GM23248 (cell line): ENCODE measurements at regions not wholly inside any gene's neighbourhood (a gene's known extent, or its start where the extent isn't known, plus 50 kb on each side); places are given as distances from the start of the nearest gene placed in this dataset.

Experiments used
- DNase-seq: peaks from one replicate; pipeline ENCODE4 v3.0.0-alpha.2; 2015
- H2AFZ ChIP-seq: fragments of 200-600 bp; sonication (generic); 2 replicates; pipeline ENCODE4 v1.6.1; 2016; ENCODE audit warnings: antibody characterized with exemption
- H3F3A ChIP-seq: fragments of 200-600 bp; sonication (generic); 2 replicates; pipeline ENCODE4 v1.6.1; 2016; ENCODE audit warnings: mild to moderate bottlenecking, antibody characterized with exemption, mixed run types; ENCODE audit not compliant: insufficient read depth
- H3K27ac ChIP-seq: fragments of 200-600 bp; sonication (generic); 2 replicates; pipeline ENCODE4 v1.5.1; 2016; ENCODE audit warnings: mild to moderate bottlenecking
- H3K27me3 ChIP-seq: fragments of 200-600 bp; sonication (generic); replicated peaks from 2 replicates; pipeline ENCODE4 v1.6.1; 2016; ENCODE audit warnings: mild to moderate bottlenecking; ENCODE audit not compliant: insufficient read depth
- H3K36me3 ChIP-seq: fragments of 200-600 bp; sonication (generic); 2 replicates; pipeline ENCODE4 v1.6.1; 2016; ENCODE audit warnings: low read depth, mild to moderate bottlenecking
- H3K4me1 ChIP-seq: fragments of 200-600 bp; sonication (generic); 2 replicates; pipeline ENCODE4 v1.6.1; 2016; ENCODE audit warnings: mild to moderate bottlenecking; ENCODE audit not compliant: insufficient read depth
- H3K4me2 ChIP-seq: fragments of 200-600 bp; sonication (generic); one replicate; pipeline ENCODE4 v1.6.1; 2016; ENCODE audit warnings: mild to moderate bottlenecking; ENCODE audit not compliant: unreplicated experiment
- H3K4me3 ChIP-seq: fragments of 200-600 bp; sonication (generic); 2 replicates; pipeline ENCODE4 v1.5.1; 2016; ENCODE audit warnings: mild to moderate bottlenecking
- H3K79me2 ChIP-seq: fragments of 200-600 bp; sonication (generic); 2 replicates; pipeline ENCODE4 v1.6.1; 2016; ENCODE audit warnings: mild to moderate bottlenecking; ENCODE audit not compliant: insufficient read depth
- H3K9ac ChIP-seq: fragments of 200-600 bp; sonication (generic); 2 replicates; pipeline ENCODE4 v1.6.1; 2016; ENCODE audit warnings: mild to moderate bottlenecking
- H3K9me2 ChIP-seq: fragments of 200-600 bp; sonication (generic); 2 replicates; pipeline ENCODE4 v1.6.1; 2016; ENCODE audit warnings: mixed run types, mild to moderate bottlenecking, moderate library complexity; ENCODE audit not compliant: insufficient read depth
- H3K9me3 ChIP-seq: fragments of 200-600 bp; sonication (generic); one replicate; pipeline ENCODE4 v1.6.1; 2017; ENCODE audit warnings: low read depth
- H4K20me1 ChIP-seq: fragments of 200-600 bp; sonication (generic); 2 replicates; pipeline ENCODE4 v1.6.0; 2016; ENCODE audit not compliant: insufficient read depth
- EZH2 ChIP-seq: fragments of 200-600 bp; sonication (generic); IDR thresholded peaks from 2 replicates; pipeline ENCODE4 v1.6.1; 2018; ENCODE audit warnings: antibody characterized with exemption, mild to moderate bottlenecking; ENCODE audit not compliant: insufficient read depth, poor library complexity, severe bottlenecking
- EZH2phosphoT487 ChIP-seq: fragments of 200-600 bp; sonication (generic); IDR thresholded peaks from 2 replicates; pipeline ENCODE4 v1.6.1; 2018; ENCODE audit warnings: antibody characterized with exemption, moderate library complexity, mild to moderate bottlenecking, low read depth; ENCODE audit not compliant: insufficient read depth
- WGBS, 2 experiments: methylation state at CpG; one replicate each; pipeline ENCODE4 v1.1.6; 2015 to 2017; ENCODE audit warnings: low lambda C conversion rate in 2 of 2, low coverage in 1 of 2; ENCODE audit errors: missing lambda C conversion rate in 2 of 2; 5-methylcytosine and 5-hydroxymethylcytosine counted together
- in situ Hi-C: fragments of 300-500 bp; cut with MboI; formaldehyde crosslinking; loops from 2 replicates; pipeline ENCODE4 v1.15.0; 2020

- Histone ChIP-seq H3K4me3 (no peak overlapping the region), H3K4me2 (no peak overlapping the region), H3K9ac (no peak overlapping the region), H3K9me2 (no peaks in the 10 kb centered on the region), H3K79me2 (no peaks in the 10 kb centered on the region), H4K20me1 (no peaks in the 10 kb centered on the region), H2AFZ (0 out of 2 replicates have a peak overlapping the region, but pooled peaks have one; percentile 3), H3K4me1 (no peaks in the 10 kb centered on the region), H3F3A (no peaks in the 10 kb centered on the region), H3K36me3 (no peaks in the 10 kb centered on the region), H3K9me3 (no peaks in the 10 kb centered on the region), H3K27me3 (no peaks in the 10 kb centered on the region), H3K27ac (no peak overlapping the region)
- peak; percentile 4 for DNase-seq
- in situ Hi-C loops: no loop called here
- 46 to 52% methylated on average over 1 of the region's 1 CpG for WGBS, 2 experiments
- TF ChIP-seq EZH2: no peak
Observed at GRCh38 chr15:36251450-36251849, 328.0 kb upstream of the CDIN1 start.

GRCh38 chr15:36252146-36252711 is 327.2 kb upstream of the CDIN1 start:
- Histone ChIP-seq H4K20me1 (no peaks in the 10 kb centered on the region), H3K9me2 (no peaks in the 10 kb centered on the region), H3K4me3 (no peak overlapping the region), H2AFZ (no peak overlapping the region), H3K4me2 (no peak overlapping the region), H3K36me3 (no peaks in the 10 kb centered on the region), H3K9ac (no peak overlapping the region), H3K9me3 (no peaks in the 10 kb centered on the region), H3K79me2 (no peaks in the 10 kb centered on the region), H3F3A (no peaks in the 10 kb centered on the region), H3K27me3 (no peaks in the 10 kb centered on the region), H3K27ac (no peak overlapping the region), H3K4me1 (no peaks in the 10 kb centered on the region)
- WGBS, 2 experiments: 90 to 91% methylated on average over 10 of the region's 10 CpGs
- TF ChIP-seq EZH2 (no peak), EZH2phosphoT487 (no peak)
- in situ Hi-C loops: no loop called here
- no peak for DNase-seq

- no peak for TF ChIP-seq EZH2phosphoT487
- no peak for TF ChIP-seq EZH2
- H3K9me2 ChIP-seq: no peaks in the 10 kb centered on the region
- no peak overlapping the region for H3K27ac ChIP-seq
- H3K27me3 ChIP-seq: no peaks in the 10 kb centered on the region
- H3K4me3 ChIP-seq: no peak overlapping the region
- H2AFZ ChIP-seq: peak overlapping the region; percentile 31; the same call in 1 of the 2 replicates
- no peaks in the 10 kb centered on the region for H4K20me1 ChIP-seq
- H3K4me2 ChIP-seq: no peak overlapping the region
- H3K36me3 ChIP-seq: no peaks in the 10 kb centered on the region
- no peaks in the 10 kb centered on the region for H3F3A ChIP-seq
- DNase-seq: no peak
- in situ Hi-C loops: no loop called here
- no peaks in the 10 kb centered on the region for H3K4me1 ChIP-seq
- no peaks in the 10 kb centered on the region for H3K79me2 ChIP-seq
- H3K9me3 ChIP-seq: no peaks in the 10 kb centered on the region
- H3K9ac ChIP-seq: no peak overlapping the region
Observed at GRCh38 chr15:36254426-36254825, 325.0 kb upstream of the CDIN1 start.

- H3K4me2 ChIP-seq: no peak overlapping the region
- TF ChIP-seq EZH2 (no peak), EZH2phosphoT487 (no peak)
- H3K4me1 ChIP-seq: no peaks in the 10 kb centered on the region
- no peaks in the 10 kb centered on the region for H3K9me2 ChIP-seq
- no peaks in the 10 kb centered on the region for H3K36me3 ChIP-seq
- H2AFZ ChIP-seq: no peak overlapping the region
- H3K79me2 ChIP-seq: no peaks in the 10 kb centered on the region
- no peak overlapping the region for H3K4me3 ChIP-seq
- H3K27me3 ChIP-seq: no peaks in the 10 kb centered on the region
- WGBS, 2 experiments: 95 to 96% methylated on average over 1 of the region's 1 CpG
- H3K9me3 ChIP-seq: no peaks in the 10 kb centered on the region
- H3K9ac ChIP-seq: no peak overlapping the region
- no peaks in the 10 kb centered on the region for H4K20me1 ChIP-seq
- H3F3A ChIP-seq: no peaks in the 10 kb centered on the region
- no peak overlapping the region for H3K27ac ChIP-seq
- DNase-seq: no peak
- in situ Hi-C loops: no loop called here
Observed at GRCh38 chr15:36256404-36256807, 323.0 kb upstream of the CDIN1 start.

GRCh38 chr15:36263666-36264065 is 315.8 kb upstream of the CDIN1 start:
- no peak for DNase-seq
- Histone ChIP-seq H4K20me1 (no peaks in the 10 kb centered on the region), H3K9me3 (no peaks in the 10 kb centered on the region), H3K4me3 (no peak overlapping the region), H3F3A (no peaks in the 10 kb centered on the region), H2AFZ (no peak overlapping the region), H3K36me3 (no peaks in the 10 kb centered on the region), H3K9ac (no peak overlapping the region), H3K4me1 (no peaks in the 10 kb centered on the region), H3K9me2 (no peaks in the 10 kb centered on the region), H3K27ac (no peak overlapping the region), H3K4me2 (no peak overlapping the region), H3K79me2 (no peaks in the 10 kb centered on the region), H3K27me3 (no peaks in the 10 kb centered on the region)
- no peak for TF ChIP-seq EZH2phosphoT487
- TF ChIP-seq EZH2: no peak
- in situ Hi-C loops: no loop called here
- 49 to 58% methylated on average over 2 of the region's 2 CpGs for WGBS, 2 experiments
